ENCODE measurements at regions not wholly inside any gene's neighbourhood (a gene's known extent, or its start where the extent isn't known, plus 50 kb on each side); places are given as distances from the start of the nearest gene placed in this dataset.
A peak's percentile ranks its signal among the peaks of the same experiment; 100 is the strongest.

DNA sequence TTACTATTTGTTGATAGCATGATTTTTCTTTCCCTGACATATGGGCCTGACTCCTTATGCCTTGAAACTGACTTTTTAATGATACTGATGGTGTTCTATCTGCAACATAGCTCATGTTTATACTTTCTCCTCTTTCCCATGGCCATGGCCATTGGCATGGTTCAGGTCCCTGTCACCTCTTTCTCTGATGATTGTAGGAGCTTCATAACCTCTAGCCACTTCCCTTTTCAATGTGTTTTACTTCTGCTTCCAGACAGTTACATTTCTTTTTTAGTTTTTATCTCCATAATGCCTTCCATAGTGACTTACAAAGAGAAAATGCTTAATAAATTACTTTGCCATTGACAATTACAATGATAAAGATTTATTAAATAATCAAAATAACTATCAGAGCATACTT, 177.9 kb upstream of the SETBP1 start:
- Histone ChIP-seq H3K9me3 (ENCODE audit: control insufficient read depth in 1 of 2, insufficient read depth in 1 of 2, low read length in 2 of 2) (no peaks in the 10 kb centered on the region), H3K36me3 (ENCODE audit: insufficient read depth, low read length) (no peaks in the 10 kb centered on the region), H3K27me3 (ENCODE audit: control insufficient read depth in 1 of 2, insufficient read depth in 2 of 2, low read length in 2 of 2) (no peaks in the 10 kb centered on the region), H3K4me1 (ENCODE audit: insufficient read depth, low read length) (no peaks in the 10 kb centered on the region), H3K4me3 (ENCODE audit: low read length) (no peak overlapping the region), H3K27ac (ENCODE audit: low read depth in 1 of 2, low read length in 2 of 2) (no peak overlapping the region)
- CTCF ChIA-PET, result no interaction called here
- intact Hi-C loops (cut with DNase I, micrococcal nuclease), result no loop called here
- POLR2A ChIA-PET, result no interaction called here
- ATAC-seq (ENCODE audit: poor library complexity) (no peak), DNase-seq (no peak)
- Mint-ChIP-seq H3K9me3 (peaks cover 2% of the 10 kb centered on the region), H3K36me3 (ENCODE audit: low read depth) (no peaks in the 10 kb centered on the region), H3K27ac (no peak overlapping the region), H3K27me3 (no peaks in the 10 kb centered on the region), H3K4me1 (ENCODE audit: low read depth) (peaks cover 16% of the 10 kb centered on the region), H3K4me3 (no peak overlapping the region)
- TF ChIP-seq, protein P1, sequence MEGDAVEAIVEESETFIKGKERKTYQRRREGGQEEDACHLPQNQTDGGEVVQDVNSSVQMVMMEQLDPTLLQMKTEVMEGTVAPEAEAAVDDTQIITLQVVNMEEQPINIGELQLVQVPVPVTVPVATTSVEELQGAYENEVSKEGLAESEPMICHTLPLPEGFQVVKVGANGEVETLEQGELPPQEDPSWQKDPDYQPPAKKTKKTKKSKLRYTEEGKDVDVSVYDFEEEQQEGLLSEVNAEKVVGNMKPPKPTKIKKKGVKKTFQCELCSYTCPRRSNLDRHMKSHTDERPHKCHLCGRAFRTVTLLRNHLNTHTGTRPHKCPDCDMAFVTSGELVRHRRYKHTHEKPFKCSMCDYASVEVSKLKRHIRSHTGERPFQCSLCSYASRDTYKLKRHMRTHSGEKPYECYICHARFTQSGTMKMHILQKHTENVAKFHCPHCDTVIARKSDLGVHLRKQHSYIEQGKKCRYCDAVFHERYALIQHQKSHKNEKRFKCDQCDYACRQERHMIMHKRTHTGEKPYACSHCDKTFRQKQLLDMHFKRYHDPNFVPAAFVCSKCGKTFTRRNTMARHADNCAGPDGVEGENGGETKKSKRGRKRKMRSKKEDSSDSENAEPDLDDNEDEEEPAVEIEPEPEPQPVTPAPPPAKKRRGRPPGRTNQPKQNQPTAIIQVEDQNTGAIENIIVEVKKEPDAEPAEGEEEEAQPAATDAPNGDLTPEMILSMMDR (IDR thresholded peaks at IDR 0.05), result no peak

DNA sequence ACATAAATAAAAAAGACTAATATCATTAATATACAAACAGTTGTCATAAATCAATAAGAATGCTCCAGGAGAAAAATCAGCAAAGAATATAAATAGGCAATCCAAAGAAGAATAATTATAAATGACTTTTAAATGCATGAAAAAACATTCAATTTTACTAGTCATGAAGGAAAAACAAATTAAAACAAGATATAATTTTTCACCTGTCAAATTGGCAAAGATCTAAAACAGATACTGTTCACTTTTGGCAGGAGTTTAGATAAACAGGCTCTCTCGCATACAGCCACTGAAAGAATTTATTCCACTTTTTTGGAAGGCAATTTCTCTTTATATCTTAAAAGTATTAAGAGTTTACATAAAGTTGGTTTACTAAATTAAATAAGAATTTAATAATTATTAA, 176.8 kb upstream of the SETBP1 start:
- no peaks in the 10 kb centered on the region for H3K36me3 Mint-ChIP-seq (ENCODE audit: low read depth)
- no peak overlapping the region for H3K27ac Mint-ChIP-seq
- ChIA-PET CTCF (no interaction called here), POLR2A (no interaction called here)
- TF ChIP-seq, protein P1 (IDR thresholded peaks at IDR 0.05), result no peak
- peaks cover 16% of the 10 kb centered on the region for H3K4me1 Mint-ChIP-seq (ENCODE audit: low read depth)
- no peaks in the 10 kb centered on the region for H3K36me3 ChIP-seq (ENCODE audit: insufficient read depth, low read length)
- DNase-seq (no peak), ATAC-seq (ENCODE audit: poor library complexity) (no peak)
- H3K27me3 Mint-ChIP-seq, result no peaks in the 10 kb centered on the region
- H3K4me3 Mint-ChIP-seq, result no peak overlapping the region
- no peaks in the 10 kb centered on the region for H3K4me1 ChIP-seq (ENCODE audit: insufficient read depth, low read length)
- no peak overlapping the region for H3K4me3 ChIP-seq (ENCODE audit: low read length)
- no peaks in the 10 kb centered on the region for H3K9me3 ChIP-seq (ENCODE audit: control insufficient read depth in 1 of 2, insufficient read depth in 1 of 2, low read length in 2 of 2)
- H3K27me3 ChIP-seq (ENCODE audit: control insufficient read depth in 1 of 2, insufficient read depth in 2 of 2, low read length in 2 of 2), result no peaks in the 10 kb centered on the region
- H3K9me3 Mint-ChIP-seq, result no peaks in the 10 kb centered on the region
- intact Hi-C loops (cut with DNase I, micrococcal nuclease), result no loop called here
- H3K27ac ChIP-seq (ENCODE audit: low read depth in 1 of 2, low read length in 2 of 2), result no peak overlapping the region

DNA sequence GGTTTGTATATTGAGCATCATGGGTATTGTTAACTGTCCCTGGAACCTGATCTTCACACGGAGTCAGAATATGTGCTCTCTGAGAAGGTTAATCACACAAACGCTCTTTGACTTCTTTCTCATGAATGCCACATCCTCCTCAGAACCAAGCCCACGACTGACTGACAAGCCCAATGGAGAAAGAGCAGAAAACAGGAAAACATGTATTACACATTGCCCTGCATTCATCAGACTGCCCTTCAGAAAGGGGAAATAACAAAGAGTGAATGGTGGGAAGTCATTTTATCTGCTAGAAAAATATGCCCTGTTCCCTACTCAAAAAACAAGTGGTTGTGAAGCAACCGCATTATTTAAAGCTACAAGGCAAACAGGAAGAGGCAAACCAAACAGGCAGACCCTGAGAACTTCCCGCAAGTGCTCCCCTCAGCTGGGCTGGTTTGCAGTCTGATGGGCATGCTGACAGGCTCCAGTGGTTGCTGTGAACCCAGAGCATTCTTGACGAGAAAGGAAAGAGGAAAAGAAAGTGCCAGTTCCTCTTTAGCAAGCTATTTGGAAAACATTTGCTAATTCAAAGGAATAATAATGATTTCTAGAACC, 172.9 kb upstream of the SETBP1 start:
- Mint-ChIP-seq H3K36me3 (ENCODE audit: low read depth) (no peaks in the 10 kb centered on the region), H3K4me3 (no peak overlapping the region), H3K27ac (no peak overlapping the region), H3K9me3 (no peaks in the 10 kb centered on the region), H3K27me3 (no peaks in the 10 kb centered on the region), H3K4me1 (ENCODE audit: low read depth) (peaks cover under 1% of the 10 kb centered on the region)
- Histone ChIP-seq H3K4me3 (ENCODE audit: low read length) (no peak overlapping the region), H3K9me3 (ENCODE audit: control insufficient read depth in 1 of 2, insufficient read depth in 1 of 2, low read length in 2 of 2) (no peaks in the 10 kb centered on the region), H3K27ac (ENCODE audit: low read depth in 1 of 2, low read length in 2 of 2) (no peak overlapping the region), H3K4me1 (ENCODE audit: insufficient read depth, low read length) (no peaks in the 10 kb centered on the region), H3K27me3 (ENCODE audit: control insufficient read depth in 1 of 2, insufficient read depth in 2 of 2, low read length in 2 of 2) (no peaks in the 10 kb centered on the region), H3K36me3 (ENCODE audit: insufficient read depth, low read length) (no peaks in the 10 kb centered on the region)
- DNase-seq (peak in 3 of 14 experiments; percentile 35 to 44 (median 43)), ATAC-seq (ENCODE audit: poor library complexity) (peak; percentile 32)
- TF ChIP-seq, protein P1 (IDR thresholded peaks at IDR 0.05), result no peak
- intact Hi-C loops (cut with DNase I, micrococcal nuclease), result no loop called here
- ChIA-PET CTCF (no interaction called here), POLR2A (interaction anchor here (0.6 kb wide), 1 partner anchor 12 kb away, joined by 3 read pairs; no protein-coding TSS in a partner anchor)
